ENCODE measurements at regions not wholly inside any gene's neighbourhood (a gene's known extent, or its start where the extent isn't known, plus 50 kb on each side); places are given as distances from the start of the nearest gene placed in this dataset.

DNA sequence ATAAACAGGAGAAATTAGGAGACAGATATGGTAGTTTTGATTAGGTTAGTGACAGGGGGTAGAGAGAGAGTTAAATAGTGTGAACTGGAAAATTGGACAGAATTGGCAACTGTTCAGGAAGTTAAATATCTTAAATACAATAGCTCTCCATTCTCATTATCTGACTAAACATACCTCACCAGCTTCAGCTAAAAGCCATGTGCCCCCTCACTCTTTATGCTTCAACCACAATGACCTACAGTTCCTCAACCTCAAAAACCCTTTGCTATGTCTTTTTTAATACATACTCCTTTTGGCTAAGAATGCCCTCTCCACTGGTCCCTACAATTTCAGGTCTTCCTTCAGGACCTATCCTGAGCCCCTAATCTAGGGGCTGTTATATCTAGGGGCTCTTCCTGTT is 740.2 kb upstream of the ZEB2 start:
- DNase-seq (ENCODE audit: low read depth) = no peak

DNA sequence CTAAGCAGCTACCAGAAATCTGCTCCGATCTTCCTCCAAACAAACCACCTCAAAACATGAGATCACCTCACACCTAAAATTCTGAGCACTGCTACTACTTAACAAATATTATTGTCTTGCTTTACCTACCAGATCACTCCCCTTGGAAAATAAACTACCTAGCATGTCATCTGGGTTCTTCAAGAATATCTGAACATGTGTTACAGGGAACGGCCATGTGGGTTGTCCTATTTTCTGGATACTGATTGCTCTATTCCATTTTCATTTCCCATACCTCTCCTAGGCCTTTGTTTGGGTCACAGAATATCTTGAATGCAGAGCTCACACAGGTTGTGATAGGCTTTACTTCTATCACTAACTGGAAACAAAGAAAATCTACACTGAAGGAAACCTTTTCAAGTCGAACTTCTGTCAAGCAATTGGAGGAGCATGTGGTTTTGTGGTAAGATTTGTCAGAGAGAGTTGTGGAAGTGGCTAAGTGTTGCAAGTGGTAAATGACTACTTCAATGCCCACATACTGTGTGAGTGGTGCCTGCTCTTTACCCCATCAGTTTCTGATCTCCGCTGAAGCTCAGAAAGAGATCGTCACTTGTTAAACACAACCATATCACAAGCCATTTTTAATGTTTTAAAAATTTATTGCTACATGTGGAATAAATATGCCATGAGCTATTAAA is 739.1 kb upstream of the ZEB2 start:
- no peak for DNase-seq (ENCODE audit: low read depth)

DNA sequence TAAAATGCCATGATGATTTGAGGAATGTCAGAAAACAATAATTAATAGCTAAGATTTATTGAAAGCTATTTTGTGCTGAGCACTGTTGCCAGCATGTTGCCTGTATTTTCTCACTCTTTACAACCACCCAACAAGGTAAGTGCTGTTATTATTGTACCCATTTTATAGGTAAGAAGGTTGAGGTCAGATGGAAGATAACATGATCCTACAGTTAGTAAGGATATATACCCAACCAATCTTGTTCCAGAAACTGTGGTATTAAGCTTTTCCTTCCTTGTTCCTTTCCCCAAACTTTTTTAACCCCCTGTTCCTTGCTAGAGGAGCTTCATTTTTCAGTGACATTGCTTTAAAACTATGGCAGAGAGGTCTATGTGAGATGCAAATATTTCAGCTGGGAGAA is 738.0 kb upstream of the ZEB2 start:
- no peak for DNase-seq (ENCODE audit: low read depth)

DNA sequence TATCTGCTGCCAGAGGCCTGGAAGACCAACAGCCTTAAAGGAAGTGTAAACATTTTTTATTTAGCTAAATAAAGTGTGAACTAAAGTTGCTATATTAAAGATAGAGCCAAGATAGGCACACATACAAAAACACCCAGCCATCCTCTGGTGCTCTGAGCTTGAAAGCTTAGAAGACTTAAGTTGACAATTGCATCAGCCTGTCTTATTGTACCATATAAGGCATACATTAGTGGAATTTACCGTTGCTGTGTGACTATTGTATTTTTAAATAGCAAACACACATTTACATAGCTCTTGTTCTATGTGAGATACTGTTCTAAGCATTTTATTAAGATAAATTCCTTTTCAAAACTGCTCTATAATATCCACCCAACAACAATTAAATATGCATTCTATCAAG is 736.6 kb upstream of the ZEB2 start:
- no peak for DNase-seq (ENCODE audit: low read depth)

DNA sequence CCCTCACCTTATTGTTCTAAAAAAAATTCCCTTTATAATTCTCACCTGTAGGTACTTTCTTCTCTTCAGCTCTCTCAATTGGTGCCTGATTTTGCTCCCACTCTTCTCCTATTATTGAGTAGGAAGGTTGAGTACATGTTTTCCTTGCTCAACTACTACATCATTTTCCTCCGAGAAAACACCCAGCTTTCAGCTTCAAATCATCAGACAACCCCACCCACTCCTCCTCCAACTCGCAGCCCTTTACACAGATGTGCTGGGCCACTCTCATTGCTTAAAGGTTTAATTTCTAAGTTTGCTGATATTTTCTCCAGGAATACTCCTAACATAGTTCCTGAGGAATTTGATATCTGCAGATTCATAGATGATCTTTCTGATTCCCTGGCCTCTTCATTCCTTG is 734.4 kb upstream of the ZEB2 start:
- DNase-seq (ENCODE audit: low read depth) = no peak

DNA sequence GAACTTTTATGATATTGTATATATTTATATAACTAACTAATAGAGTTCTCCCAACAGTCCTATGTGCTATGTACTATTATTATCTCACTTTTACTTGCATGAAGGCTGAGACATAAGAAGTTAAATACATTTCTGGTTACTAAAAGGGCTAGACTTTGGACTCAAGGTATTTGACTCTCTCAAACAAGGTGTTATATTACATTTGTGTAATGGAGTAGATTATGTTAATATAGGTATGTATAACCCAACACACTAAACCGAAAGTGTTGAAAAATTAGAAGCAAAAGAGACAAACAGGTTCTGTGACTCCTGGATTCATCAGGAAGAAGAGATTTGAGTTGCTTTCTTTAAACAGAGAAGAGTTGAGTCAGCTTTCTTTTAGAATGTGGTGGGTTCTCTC is 733.6 kb upstream of the ZEB2 start:
- DNase-seq (ENCODE audit: low read depth) = no peak

DNA sequence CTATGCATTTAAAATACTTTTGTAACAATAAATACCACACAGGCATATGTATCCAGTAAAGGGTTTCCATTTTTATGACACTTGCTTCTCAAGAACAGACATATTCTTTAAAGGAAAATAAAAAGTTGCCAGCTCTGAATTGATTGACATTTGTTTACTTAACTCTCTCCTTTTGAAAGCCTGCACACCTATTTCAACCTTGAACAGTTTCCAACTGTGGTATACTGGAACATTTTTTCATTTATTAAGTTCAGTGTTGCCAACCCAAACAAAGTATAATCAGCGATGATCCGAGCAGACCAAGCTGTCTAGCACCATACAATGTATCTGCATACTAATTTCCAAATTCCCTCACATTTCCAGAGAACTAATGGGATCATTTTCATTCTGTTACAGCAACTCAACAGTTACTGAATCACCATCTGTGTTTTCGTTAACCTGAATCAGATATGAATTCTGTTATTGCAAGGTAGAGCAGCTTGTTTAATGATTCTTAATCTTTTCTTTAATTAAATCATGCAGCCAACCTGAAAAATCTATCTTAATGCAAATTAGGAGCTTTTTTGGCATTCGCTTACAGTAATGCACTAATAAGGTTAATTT is 725.5 kb upstream of the ZEB2 start:
- no peak for DNase-seq (ENCODE audit: low read depth)

DNA sequence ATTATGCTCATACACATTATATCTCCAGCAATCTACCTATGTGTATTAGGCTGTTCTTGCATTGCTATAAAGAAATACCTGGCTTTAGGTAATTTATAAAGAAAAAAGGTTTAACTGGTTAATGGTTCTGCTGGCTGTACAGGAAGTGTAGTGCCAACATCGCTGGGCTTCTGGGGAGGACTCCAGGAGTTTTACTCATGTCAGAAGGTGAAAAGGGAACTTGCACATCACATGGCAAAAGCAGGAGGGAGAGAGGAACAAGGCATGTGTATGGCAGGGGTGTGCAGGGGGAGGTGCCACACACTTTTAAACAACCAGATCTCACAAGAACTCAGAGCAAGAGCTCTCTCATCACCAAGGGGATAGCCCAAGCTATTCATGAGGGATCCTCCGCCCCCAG is 715.4 kb upstream of the ZEB2 start:
- DNase-seq (ENCODE audit: low read depth) = no peak

DNA sequence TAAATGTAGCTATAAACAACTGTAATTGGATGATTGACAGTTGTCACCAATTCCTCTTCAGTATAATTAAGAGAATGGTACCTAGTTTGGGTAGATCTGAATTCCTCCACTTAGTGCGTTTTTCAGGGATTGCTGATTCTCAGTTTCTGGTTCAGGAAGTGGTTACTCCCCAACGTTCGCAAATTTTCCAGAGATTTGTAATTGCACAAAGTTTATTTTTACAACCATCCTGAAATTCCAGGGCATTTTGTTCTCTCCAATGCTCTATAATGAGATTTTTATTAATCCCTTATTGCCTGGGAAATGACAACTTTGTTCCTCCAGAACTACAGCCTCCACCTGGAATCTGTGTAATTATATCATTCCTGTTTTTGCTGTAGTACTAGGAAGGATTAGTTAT is 710.6 kb upstream of the ZEB2 start:
- DNase-seq (ENCODE audit: low read depth) = peak; percentile 6

DNA sequence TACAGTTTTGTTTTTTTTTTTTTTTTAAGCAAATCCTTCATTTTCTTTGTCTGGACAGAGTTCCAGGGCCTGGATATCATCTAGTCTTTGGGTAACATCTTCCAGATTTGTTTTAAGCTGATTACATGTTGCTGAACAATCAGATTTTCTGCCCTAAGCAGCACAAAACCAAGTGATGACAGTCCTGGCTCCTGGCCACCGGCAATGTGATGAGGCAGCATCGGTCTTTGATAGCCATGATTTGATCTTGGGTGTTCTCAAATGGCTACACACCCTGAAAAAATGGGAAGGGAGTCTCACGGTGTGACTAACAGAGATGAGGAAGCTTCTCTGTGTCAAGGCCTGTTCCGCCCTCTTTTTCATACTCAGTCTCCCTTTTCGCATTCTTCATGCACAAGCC is 708.6 kb upstream of the ZEB2 start:
- DNase-seq (ENCODE audit: low read depth) = peak; percentile 19

DNA sequence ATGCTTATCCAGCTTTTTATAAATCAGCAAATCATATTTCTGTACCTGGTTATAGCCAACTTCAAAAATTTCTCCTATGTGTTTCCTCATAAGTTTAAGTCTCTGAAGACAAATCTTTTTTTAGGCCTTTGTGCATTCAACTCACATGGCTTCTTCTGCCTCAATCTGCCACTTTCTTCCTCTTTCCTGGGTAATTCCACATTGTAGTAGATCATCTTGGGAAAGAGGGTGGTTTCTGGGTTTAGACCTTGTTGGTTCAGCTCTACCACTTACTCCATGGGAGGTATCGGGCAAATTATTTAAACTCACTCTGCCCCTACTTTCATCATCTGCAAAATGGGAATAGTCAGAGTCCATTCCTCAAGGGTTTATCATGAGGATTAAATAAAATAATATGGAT is 707.0 kb upstream of the ZEB2 start:
- no peak for DNase-seq (ENCODE audit: low read depth)

DNA sequence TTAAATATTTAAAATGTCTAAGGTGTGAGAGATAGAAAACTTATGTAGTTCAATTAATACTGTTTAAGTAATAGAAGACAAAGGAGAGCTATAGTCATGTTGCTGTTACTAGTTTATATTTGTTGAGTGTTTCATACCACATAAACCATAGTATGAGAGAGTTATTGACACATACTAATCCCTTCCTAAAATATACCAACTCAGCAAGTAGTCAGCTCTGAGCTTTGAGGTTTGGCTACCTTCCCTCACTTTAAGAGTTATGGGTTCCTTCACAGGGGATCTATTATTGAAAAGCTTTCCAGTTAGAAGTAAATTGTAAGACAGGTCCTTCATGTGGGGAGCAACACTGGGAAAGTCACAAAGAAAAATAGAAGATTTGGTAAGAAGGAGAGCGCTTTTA is 701.6 kb upstream of the ZEB2 start:
- no peak for DNase-seq (ENCODE audit: low read depth)

DNA sequence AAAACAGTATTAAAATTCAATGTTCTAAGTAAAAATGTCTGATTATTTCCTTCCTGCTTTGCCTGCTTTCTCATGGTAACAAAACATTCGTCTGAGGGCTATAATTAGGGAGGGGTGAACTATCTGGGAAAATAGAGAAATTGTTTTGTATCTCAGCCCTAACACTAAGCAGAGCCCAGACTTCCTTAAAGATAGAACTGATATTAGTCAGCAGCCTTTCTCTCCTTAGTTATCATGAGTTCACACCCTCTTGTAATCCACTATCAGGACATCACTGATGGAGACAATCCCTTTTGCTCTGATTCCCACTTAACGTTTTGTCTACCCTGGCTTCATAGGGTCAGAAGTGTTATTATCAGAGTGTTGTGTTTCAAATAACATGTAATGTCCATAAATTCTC is 701.1 kb upstream of the ZEB2 start:
- no peak for DNase-seq (ENCODE audit: low read depth)

DNA sequence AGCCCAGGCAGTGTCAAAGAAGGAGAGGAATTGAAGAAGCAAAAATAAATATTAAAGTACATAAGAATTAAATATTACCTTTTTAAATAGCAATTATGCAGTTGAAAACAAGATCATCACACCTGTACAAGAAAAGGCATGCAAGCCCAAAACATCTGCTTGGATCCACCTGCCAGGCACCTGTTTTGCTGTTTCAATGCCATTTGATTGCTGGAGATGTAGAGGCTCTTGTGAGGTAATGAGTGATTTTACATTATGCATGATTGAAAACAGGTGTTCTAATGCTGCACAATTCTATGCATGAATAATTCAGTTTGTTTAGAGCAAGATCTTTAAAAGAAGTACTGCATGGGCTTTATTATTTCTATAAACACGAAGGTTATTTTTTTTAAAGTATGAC is 700.6 kb upstream of the ZEB2 start:
- no peak for DNase-seq (ENCODE audit: low read depth)

DNA sequence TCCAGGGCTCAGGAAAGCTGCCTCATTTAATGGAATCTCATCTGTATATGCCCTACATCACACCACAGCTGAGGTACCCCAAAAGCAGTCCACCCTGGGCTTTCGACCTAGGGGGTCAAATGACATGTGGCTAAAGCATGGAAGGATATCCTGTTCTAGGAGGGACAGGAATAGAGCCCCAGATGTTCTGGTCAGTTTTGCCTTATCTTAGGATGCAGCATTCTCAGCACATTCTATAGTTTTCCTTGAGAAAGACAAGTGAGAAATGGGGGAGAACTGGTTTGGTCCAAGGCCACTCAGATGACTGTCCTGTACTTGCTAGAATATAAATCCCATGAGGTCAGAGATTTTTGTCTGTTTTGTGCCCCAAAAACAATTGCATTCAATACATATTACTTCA is 688.0 kb upstream of the ZEB2 start:
- DNase-seq (ENCODE audit: low read depth) = no peak

DNA sequence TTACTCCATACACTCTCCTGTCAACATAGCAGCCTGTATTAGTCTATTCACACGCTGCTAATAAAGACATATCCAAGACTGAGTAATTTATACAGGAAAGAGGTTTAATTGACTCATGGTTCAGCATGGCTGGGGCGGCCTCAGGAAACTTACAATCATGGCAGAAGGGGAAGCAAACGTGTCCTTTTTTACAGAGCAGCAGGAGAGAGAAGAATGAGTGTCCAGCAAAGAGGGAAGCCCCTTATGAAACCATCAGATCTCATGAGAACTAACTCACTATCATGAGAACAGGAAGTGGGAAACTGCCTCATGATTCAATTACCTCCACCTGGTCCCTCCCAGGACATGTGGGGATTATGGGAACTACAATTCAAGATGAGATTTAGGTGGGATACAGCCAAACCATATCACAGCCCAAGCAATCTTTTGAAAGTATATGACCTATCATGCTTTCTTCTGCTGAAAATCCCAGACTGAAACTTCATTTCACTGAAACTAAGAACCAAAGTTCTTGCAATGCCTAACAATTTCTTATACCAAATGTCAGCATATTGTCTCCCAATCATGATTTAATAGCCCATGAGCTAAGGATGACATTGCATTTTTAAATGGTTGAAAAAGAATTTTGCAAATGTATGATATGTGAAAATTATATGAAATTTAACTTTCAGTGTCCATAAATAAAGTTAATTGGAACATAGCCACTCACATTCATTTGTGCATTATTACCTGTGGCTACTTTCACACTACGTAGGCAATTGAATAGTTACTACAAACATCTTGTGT is 686.8 kb upstream of the ZEB2 start:
- DNase-seq (ENCODE audit: low read depth) = no peak

DNA sequence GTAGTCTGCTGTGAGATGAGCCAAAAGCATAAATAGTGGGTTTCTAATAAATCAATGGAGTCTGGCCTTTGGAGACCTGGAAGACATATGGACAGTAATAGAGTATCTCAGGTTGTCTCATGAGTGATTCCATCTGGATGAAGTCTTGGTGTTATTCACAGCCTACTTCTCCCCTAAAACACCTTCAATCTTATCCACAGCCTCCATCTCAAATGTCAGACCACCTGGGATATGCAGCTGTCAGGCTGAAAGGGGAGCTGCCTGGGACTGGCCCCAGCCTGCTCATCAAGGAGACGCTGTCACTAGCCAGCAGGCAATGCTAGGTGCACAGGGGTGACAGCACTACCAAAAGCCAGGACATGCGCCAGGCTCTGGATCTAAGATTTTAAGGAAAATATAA is 684.0 kb upstream of the ZEB2 start:
- no peak for DNase-seq (ENCODE audit: low read depth)

DNA sequence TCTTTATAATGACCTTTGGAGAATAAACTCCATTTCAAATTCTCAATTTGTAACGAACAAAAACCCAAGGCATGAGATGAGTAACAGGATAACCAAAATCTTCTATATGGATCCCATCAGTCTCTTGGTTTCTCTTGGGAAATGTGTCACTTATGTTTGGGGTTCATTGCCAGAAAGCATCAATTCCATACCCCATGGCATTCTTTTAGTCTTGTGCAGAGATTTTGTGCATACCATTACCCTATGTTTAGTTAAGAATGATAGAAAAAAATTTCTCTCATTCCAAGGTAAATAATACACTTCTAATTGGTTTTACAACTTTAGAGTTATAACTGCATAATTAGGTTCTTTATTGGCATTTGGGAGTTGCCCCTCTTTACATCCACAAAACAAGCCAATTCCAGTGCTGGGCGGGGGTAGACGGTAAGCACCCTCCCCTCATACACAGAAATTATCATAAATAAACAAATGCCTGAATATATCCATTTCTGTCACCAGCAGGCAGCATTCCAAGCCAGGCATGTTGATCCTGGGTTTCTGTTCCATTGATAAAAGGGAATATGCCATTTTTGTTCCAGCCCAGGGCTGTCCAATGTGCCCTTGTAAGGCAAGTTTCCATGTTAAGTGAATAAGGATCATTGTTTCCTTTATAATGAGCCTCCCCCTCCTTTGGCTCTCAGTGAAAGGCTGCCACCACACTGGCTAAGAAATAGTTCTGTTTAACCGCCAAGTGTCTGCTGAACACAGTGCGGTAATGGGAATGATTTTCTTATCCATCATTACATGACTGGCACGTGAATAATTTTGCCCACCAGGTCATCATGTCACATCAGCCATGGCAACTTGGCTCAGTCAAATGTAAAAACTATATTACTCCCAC is 680.1 kb upstream of the ZEB2 start:
- no peak for DNase-seq (ENCODE audit: low read depth)

DNA sequence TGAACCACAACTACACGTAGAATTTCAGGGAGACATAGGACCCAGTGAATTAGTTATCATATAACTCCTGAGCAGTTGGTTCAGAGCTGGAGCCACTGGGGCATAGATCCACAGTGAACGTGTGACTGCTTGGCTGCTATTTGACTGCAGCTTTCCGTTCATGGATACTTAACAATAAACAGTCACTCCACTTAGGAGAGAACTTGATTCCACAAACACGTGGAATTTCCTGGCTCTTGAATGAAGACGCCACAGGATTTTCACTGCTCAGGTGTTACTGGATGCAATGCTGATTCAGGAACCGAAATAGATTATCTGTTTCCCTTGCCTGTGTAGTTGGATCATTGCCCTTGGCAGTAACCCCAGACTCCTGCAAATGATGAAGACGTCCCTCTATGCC is 679.1 kb upstream of the ZEB2 start:
- DNase-seq (ENCODE audit: low read depth) = no peak

DNA sequence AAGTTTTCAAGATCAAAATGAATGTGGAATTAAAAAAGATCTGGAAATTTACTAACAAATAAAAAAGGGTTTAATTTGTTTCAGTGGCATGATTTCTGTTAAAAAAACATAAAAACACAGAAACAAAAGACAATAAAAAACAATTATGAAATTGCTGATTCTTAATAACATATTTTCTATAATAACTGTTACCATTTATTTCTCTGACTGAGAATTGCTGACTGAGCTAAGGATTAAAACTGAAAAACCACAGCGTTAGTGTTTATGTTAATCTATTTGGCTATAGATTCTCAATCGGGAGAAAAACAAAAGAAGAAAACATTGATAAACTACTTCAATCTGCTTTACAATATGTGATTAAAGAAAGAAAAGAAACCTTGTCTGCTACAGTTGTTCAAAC is 678.6 kb upstream of the ZEB2 start:
- no peak for DNase-seq (ENCODE audit: low read depth)

DNA sequence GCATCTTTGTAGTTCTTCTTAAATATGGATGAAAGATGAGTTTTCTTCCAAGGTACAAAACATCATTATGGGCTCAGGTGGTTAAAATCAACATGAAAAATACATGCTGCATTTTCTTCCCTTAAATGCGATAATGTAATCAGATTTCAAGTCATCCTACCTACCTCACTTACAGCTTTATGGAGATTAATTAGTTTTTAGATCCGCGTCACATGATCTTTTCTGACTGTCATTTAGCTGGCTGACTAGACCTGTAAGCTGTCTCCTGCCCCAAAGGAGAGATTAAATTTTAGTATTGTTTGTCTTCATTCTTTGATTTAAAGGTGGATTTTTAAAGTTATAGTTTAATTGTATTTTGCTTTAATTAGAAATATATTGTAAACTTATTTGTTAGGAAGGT is 678.0 kb upstream of the ZEB2 start:
- DNase-seq (ENCODE audit: low read depth) = no peak

DNA sequence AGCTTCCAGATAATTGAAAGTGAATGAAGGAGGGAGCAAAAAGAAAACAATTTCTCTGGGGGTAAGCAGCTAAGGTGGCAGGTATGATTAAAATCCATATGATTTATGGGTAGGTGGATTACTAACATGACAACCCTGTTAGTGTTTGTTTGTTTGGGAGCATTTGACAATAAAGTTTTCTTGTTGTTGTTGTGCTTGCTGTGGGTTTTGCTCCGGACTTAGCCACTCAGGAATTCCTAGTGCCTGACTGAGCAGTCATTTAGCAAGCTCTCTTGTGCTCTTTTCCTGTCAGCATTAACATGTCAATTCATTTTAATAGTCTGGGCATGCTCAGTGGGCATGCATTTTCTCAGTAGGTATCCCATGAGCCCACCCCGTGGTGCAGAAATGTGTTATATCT is 674.8 kb upstream of the ZEB2 start:
- DNase-seq (ENCODE audit: low read depth) = no peak
